ENCODE measurements at regions not wholly inside any gene's neighbourhood (a gene's known extent, or its start where the extent isn't known, plus 50 kb on each side); places are given as distances from the start of the nearest gene placed in this dataset.

- intact Hi-C loops (cut with micrococcal nuclease), result no loop called here
- DNase-seq, result no peak
- no peak for TF ChIP-seq CTCF (IDR thresholded peaks at IDR 0.05; ENCODE audit: borderline replicate concordance)
- Histone ChIP-seq H3K27ac (replicated peaks) (no peak overlapping the region), H3K4me1 (no peaks in the 10 kb centered on the region), H3K36me3 (no peaks in the 10 kb centered on the region), H3K9me3 (replicated peaks) (no peaks in the 10 kb centered on the region), H3K4me3 (no peak overlapping the region), H3K27me3 (ENCODE audit: low read depth) (no peaks in the 10 kb centered on the region)
These were observed 815.7 kb downstream of the NCAM2 start for GRCh38 chr21:21813934-21814333.

GRCh38 chr21:21816778-21817177 lies 818.6 kb downstream of the NCAM2 start:
- no peak for TF ChIP-seq CTCF (IDR thresholded peaks at IDR 0.05; ENCODE audit: borderline replicate concordance)
- Histone ChIP-seq H3K9me3 (replicated peaks) (peaks cover 15% of the 10 kb centered on the region), H3K36me3 (no peaks in the 10 kb centered on the region), H3K4me1 (no peaks in the 10 kb centered on the region), H3K27me3 (ENCODE audit: low read depth) (no peaks in the 10 kb centered on the region), H3K4me3 (no peak overlapping the region), H3K27ac (replicated peaks) (no peak overlapping the region)
- no peak for DNase-seq
- intact Hi-C loops (cut with micrococcal nuclease), result no loop called here

- peaks cover 29% of the 10 kb centered on the region for H3K9me3 ChIP-seq (replicated peaks)
- H3K27ac ChIP-seq (replicated peaks), result no peak overlapping the region
- TF ChIP-seq CTCF (IDR thresholded peaks at IDR 0.05; ENCODE audit: borderline replicate concordance), result no peak
- DNase-seq, result no peak
- no peaks in the 10 kb centered on the region for H3K4me1 ChIP-seq
- H3K36me3 ChIP-seq, result no peaks in the 10 kb centered on the region
- no peak overlapping the region for H3K4me3 ChIP-seq
- intact Hi-C loops (cut with micrococcal nuclease), result no loop called here
- H3K27me3 ChIP-seq (ENCODE audit: low read depth), result no peaks in the 10 kb centered on the region
These were observed 820.7 kb downstream of the NCAM2 start for GRCh38 chr21:21818898-21819297.

GRCh38 chr21:21828130-21828529 lies 829.9 kb downstream of the NCAM2 start:
- H3K4me1 ChIP-seq, result no peaks in the 10 kb centered on the region
- no peak for TF ChIP-seq CTCF (IDR thresholded peaks at IDR 0.05; ENCODE audit: borderline replicate concordance)
- intact Hi-C loops (cut with micrococcal nuclease), result no loop called here

GRCh38 chr21:21831036-21831435 lies 832.8 kb downstream of the NCAM2 start:
- H3K9me3 ChIP-seq (replicated peaks), result peaks cover 10% of the 10 kb centered on the region
- no peak overlapping the region for H3K27ac ChIP-seq (replicated peaks)
- H3K27me3 ChIP-seq (ENCODE audit: low read depth), result no peaks in the 10 kb centered on the region
- no peak overlapping the region for H3K4me3 ChIP-seq
- no peaks in the 10 kb centered on the region for H3K36me3 ChIP-seq
- DNase-seq, result no peak
- intact Hi-C loops (cut with micrococcal nuclease), result no loop called here
- TF ChIP-seq CTCF (IDR thresholded peaks at IDR 0.05; ENCODE audit: borderline replicate concordance), result no peak
- no peaks in the 10 kb centered on the region for H3K4me1 ChIP-seq

More at GRCh38 chr21:21828130-21828529, 829.9 kb downstream of the NCAM2 start:
- Histone ChIP-seq H3K9me3 (replicated peaks) (peaks cover 10% of the 10 kb centered on the region), H3K4me3 (no peak overlapping the region), H3K36me3 (no peaks in the 10 kb centered on the region), H3K27ac (replicated peaks) (no peak overlapping the region), H3K27me3 (ENCODE audit: low read depth) (no peaks in the 10 kb centered on the region)
- no peak for DNase-seq

- no peaks in the 10 kb centered on the region for H3K4me1 ChIP-seq
- DNase-seq, result no peak
- no peak overlapping the region for H3K27ac ChIP-seq (replicated peaks)
- H3K27me3 ChIP-seq (ENCODE audit: low read depth), result no peaks in the 10 kb centered on the region
- intact Hi-C loops (cut with micrococcal nuclease), result no loop called here
- H3K9me3 ChIP-seq (replicated peaks), result no peaks in the 10 kb centered on the region
- H3K36me3 ChIP-seq, result no peaks in the 10 kb centered on the region
- no peak overlapping the region for H3K4me3 ChIP-seq
- no peak for TF ChIP-seq CTCF (IDR thresholded peaks at IDR 0.05; ENCODE audit: borderline replicate concordance)
These were observed 847.7 kb downstream of the NCAM2 start for GRCh38 chr21:21845901-21846300.

All from left ventricle myocardium inferior (tissue), 1 donor.